ENCODE measurements at regions not wholly inside any gene's neighbourhood (a gene's known extent, or its start where the extent isn't known, plus 50 kb on each side); places are given as distances from the start of the nearest gene placed in this dataset.

- Histone ChIP-seq H3K79me2 (ENCODE audit: insufficient read depth) (no peaks in the 10 kb centered on the region), H3K9ac (no peak overlapping the region)
These were observed 147.7 kb upstream of the HS6ST1 start for GRCh38 chr2:128466376-128466775.

More at GRCh38 chr2:128466376-128466775, 147.7 kb upstream of the HS6ST1 start:
- Histone ChIP-seq H3K4me2 (no peak overlapping the region), H3F3A (replicated peaks; ENCODE audit: insufficient read depth) (no peaks in the 10 kb centered on the region), H3K9me3 (no peaks in the 10 kb centered on the region), H3K4me1 (ENCODE audit: control insufficient read depth in 1 of 2, insufficient read depth in 2 of 2, low read depth in 1 of 2, low read length in 1 of 2) (no peaks in the 10 kb centered on the region; a peak in 1 of 4 replicates), H3K36me3 (replicated peaks in 1 of 2; ENCODE audit: control insufficient read depth in 1 of 2, insufficient read depth in 2 of 2, low read length in 1 of 2) (no peaks in the 10 kb centered on the region), H3K4me3 (ENCODE audit: low read depth in 2 of 2, low read length in 1 of 2) (no peak overlapping the region), H2AFZ (ENCODE audit: low read depth) (no peak overlapping the region), H3K27me3 (ENCODE audit: insufficient read depth) (no peaks in the 10 kb centered on the region), H4K20me1 (ENCODE audit: insufficient read depth) (no peaks in the 10 kb centered on the region), H3K9me2 (no peaks in the 10 kb centered on the region), H3K27ac (ENCODE audit: low read depth in 2 of 2, low read length in 1 of 2) (no peak overlapping the region)
- ChIA-PET POLR2A (no interaction called here), CTCF (interaction anchor here (0.9 kb wide), 1 partner anchor 270 kb away, joined by 4 read pairs; no protein-coding TSS in a partner anchor)
- no peak for DNase-seq
- no CpG with 5 or more reads among the region's 2 CpGs for WGBS (ENCODE audit: low lambda C conversion rate)
- TF ChIP-seq MAX (IDR thresholded peaks at IDR 0.05; ENCODE audit: low read depth) (no peak), RXRA (IDR thresholded peaks at IDR 0.05; ENCODE audit: borderline replicate concordance, low read depth) (no peak), TAF1 (IDR thresholded peaks at IDR 0.05; ENCODE audit: borderline replicate concordance, low read depth, low read length) (no peak), USF1 (IDR thresholded peaks at IDR 0.05; ENCODE audit: borderline replicate concordance, low read depth) (no peak), MEF2A (IDR thresholded peaks at IDR 0.05; ENCODE audit: borderline replicate concordance, low read depth) (no peak), RAD21 (IDR thresholded peaks at IDR 0.05; ENCODE audit: low read length) (no peak), GABPA (IDR thresholded peaks at IDR 0.05; ENCODE audit: low read depth) (no peak), REST (IDR thresholded peaks at IDR 0.05; ENCODE audit: low read depth, low read length) (no peak), NRF1 (IDR thresholded peaks at IDR 0.05; ENCODE audit: low read depth, low read length) (no peak), RFX5 (IDR thresholded peaks at IDR 0.05; ENCODE audit: low read length) (no peak), MXI1 (IDR thresholded peaks at IDR 0.05; ENCODE audit: low read depth, low read length) (no peak), FOXJ3 (CRISPR knock-in tag; IDR thresholded peaks at IDR 0.05) (no peak), CTCF (IDR thresholded peaks at IDR 0.05) (no peak), TEAD4 (IDR thresholded peaks at IDR 0.05; ENCODE audit: borderline replicate concordance, insufficient read depth) (no peak), TCF12 (IDR thresholded peaks at IDR 0.05) (no peak)
- TF ChIP-seq, protein P1, sequence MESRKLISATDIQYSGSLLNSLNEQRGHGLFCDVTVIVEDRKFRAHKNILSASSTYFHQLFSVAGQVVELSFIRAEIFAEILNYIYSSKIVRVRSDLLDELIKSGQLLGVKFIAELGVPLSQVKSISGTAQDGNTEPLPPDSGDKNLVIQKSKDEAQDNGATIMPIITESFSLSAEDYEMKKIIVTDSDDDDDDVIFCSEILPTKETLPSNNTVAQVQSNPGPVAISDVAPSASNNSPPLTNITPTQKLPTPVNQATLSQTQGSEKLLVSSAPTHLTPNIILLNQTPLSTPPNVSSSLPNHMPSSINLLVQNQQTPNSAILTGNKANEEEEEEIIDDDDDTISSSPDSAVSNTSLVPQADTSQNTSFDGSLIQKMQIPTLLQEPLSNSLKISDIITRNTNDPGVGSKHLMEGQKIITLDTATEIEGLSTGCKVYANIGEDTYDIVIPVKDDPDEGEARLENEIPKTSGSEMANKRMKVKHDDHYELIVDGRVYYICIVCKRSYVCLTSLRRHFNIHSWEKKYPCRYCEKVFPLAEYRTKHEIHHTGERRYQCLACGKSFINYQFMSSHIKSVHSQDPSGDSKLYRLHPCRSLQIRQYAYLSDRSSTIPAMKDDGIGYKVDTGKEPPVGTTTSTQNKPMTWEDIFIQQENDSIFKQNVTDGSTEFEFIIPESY (IDR thresholded peaks at IDR 0.05; ENCODE audit: borderline replicate concordance, low read depth) = no peak
- TF ChIP-seq, protein P2, sequence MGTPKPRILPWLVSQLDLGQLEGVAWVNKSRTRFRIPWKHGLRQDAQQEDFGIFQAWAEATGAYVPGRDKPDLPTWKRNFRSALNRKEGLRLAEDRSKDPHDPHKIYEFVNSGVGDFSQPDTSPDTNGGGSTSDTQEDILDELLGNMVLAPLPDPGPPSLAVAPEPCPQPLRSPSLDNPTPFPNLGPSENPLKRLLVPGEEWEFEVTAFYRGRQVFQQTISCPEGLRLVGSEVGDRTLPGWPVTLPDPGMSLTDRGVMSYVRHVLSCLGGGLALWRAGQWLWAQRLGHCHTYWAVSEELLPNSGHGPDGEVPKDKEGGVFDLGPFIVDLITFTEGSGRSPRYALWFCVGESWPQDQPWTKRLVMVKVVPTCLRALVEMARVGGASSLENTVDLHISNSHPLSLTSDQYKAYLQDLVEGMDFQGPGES (IDR thresholded peaks at IDR 0.05; ENCODE audit: low read depth, low read length) = no peak

Data from SK-N-SH (cell line).